HCT116 (cell line): ENCODE measurements at regions not wholly inside any gene's neighbourhood (a gene's known extent, or its start where the extent isn't known, plus 50 kb on each side); places are given as distances from the start of the nearest gene placed in this dataset.

ENCODE experiments used
- ATAC-seq: fragments of 200-7000 bp; cut with Tn5 transposase; 2 replicates; pipeline ENCODE4 v1.9.1; 2020; ENCODE audit warnings: mild to moderate bottlenecking, moderate library complexity
- BruUV-seq: library from RNA; stranded (reverse); fragments of 400-500 nt; replicated peaks from 2 replicates; lab custom pipeline; 2021; lab: Mats Ljungman, UMichigan
- CTCF ChIA-PET: fragments of 300-600 bp; sonication (Branson Sonifier 250); formaldehyde crosslinking; loops from one replicate; lab custom pipeline; 2021; ENCODE audit warnings: antibody characterized with exemption; lab: Charles Lee
- POLR2A ChIA-PET: fragments of 300-600, 350-600 bp; sonication (Branson Sonifier 250); formaldehyde crosslinking; loops from one replicate; lab custom pipeline; 2021; ENCODE audit warnings: antibody characterized with exemption; lab: Charles Lee
- RAD21 ChIA-PET, 2 experiments: fragments of 300-600 bp; sonication (Branson Sonifier 250); formaldehyde crosslinking; loops; one replicate each; lab custom pipeline; 2023; ENCODE audit warnings: low total read pairs in 2 of 2; ENCODE audit not compliant: uncharacterized antibody in 2 of 2, unreplicated experiment in 2 of 2, low non-redundant PET in 1 of 2; lab: Charles Lee
- DNase-seq: peaks from one replicate; pipeline ENCODE4 v3.0.0-alpha.2; 2010; ENCODE audit warnings: low read depth, low spot score
- H2AFZ ChIP-seq: fragments of 200-600 bp; shearing (Covaris generic), sonication (generic); 2 replicates; pipeline ENCODE4 v1.6.1; 2017; ENCODE audit warnings: low read depth, mixed run types, mixed read lengths, antibody characterized with exemption, low read length; ENCODE audit not compliant: poor library complexity, severe bottlenecking
- H3K27ac ChIP-seq: 2 replicates; pipeline ENCODE4 v1.5.1; 2012; ENCODE audit warnings: low read depth, low read length
- H3K27me3 ChIP-seq: fragments of 200-600 bp; sonication (generic); 2 replicates; pipeline ENCODE4 v1.6.1; 2016; ENCODE audit warnings: mixed run types, low read length, mixed read lengths; ENCODE audit not compliant: insufficient read depth
- H3K36me3 ChIP-seq, 2 experiments: fragments of 200-500 bp in 1 of 2; fragments of 200-600 bp in 1 of 2; sonication (Bioruptor generic) in 1 of 2; sonication (generic) in 1 of 2; 2 replicates each; pipeline versions ENCODE4 v1.5.1 to v1.6.1; 2014 to 2016; ENCODE audit warnings: low read length in 2 of 2, inconsistent platforms in 1 of 2, mixed read lengths in 1 of 2, mixed run types in 1 of 2; ENCODE audit not compliant: insufficient read depth in 2 of 2, control insufficient read depth in 1 of 2
- H3K4me1 ChIP-seq, 2 experiments: fragments of 200-600 bp in 1 of 2; sonication (generic) in 1 of 2; 2 replicates each; pipeline versions ENCODE4 v1.5.1 to v1.6.1; 2012 to 2017; ENCODE audit warnings: low read length in 2 of 2, inconsistent platforms in 1 of 2, mild to moderate bottlenecking in 1 of 2, mixed read lengths in 1 of 2, mixed run types in 1 of 2, moderate library complexity in 1 of 2; ENCODE audit not compliant: insufficient read depth in 2 of 2, control insufficient read depth in 1 of 2
- H3K4me2 ChIP-seq: fragments of 200-600 bp; sonication (generic); 2 replicates; pipeline ENCODE4 v1.6.1; 2017; ENCODE audit warnings: mixed run types, low read length, mixed read lengths
- H3K4me3 ChIP-seq, 2 experiments: fragments of 200-600 bp in 1 of 2; sonication (generic) in 1 of 2; replicated peaks in 1 of 2; 2 replicates each; pipeline ENCODE4 v1.5.1; 2011 to 2016; ENCODE audit warnings: low read length in 2 of 2, control low read depth in 1 of 2, low read depth in 1 of 2, mild to moderate bottlenecking in 1 of 2, mixed read lengths in 1 of 2, mixed run types in 1 of 2
- H3K79me2 ChIP-seq: fragments of 200-600 bp; sonication (generic); 2 replicates; pipeline ENCODE4 v1.6.1; 2017; ENCODE audit warnings: mild to moderate bottlenecking, mixed run types, low read length, moderate library complexity, mixed read lengths; ENCODE audit not compliant: insufficient read depth
- H3K9ac ChIP-seq: fragments of 200-600 bp; sonication (generic); 2 replicates; pipeline ENCODE4 v1.6.1; 2016; ENCODE audit warnings: low read length, mixed read lengths
- H3K9me2 ChIP-seq: fragments of 200-600 bp; sonication (generic), shearing (Covaris generic); 2 replicates; pipeline ENCODE4 v1.6.1; 2017; ENCODE audit warnings: mixed run types, mild to moderate bottlenecking, moderate library complexity; ENCODE audit not compliant: insufficient read depth
- H3K9me3 ChIP-seq, 2 experiments: fragments of 200-500 bp in 1 of 2; fragments of 200-600 bp in 1 of 2; sonication (Bioruptor generic) in 1 of 2; sonication (generic) in 1 of 2; 2 replicates each; pipeline ENCODE4 v1.6.1; 2014 to 2017; ENCODE audit warnings: low read length in 2 of 2, mixed read lengths in 2 of 2, inconsistent platforms in 1 of 2, low read depth in 1 of 2, mild to moderate bottlenecking in 1 of 2, mixed run types in 1 of 2, moderate library complexity in 1 of 2; ENCODE audit not compliant: control insufficient read depth in 1 of 2, insufficient read depth in 1 of 2
- H4K20me1 ChIP-seq: fragments of 200-600 bp; sonication (generic), shearing (Covaris generic); 2 replicates; pipeline ENCODE4 v1.6.1; 2017; ENCODE audit warnings: mixed run types, mild to moderate bottlenecking, moderate library complexity; ENCODE audit not compliant: insufficient read depth
- CBX3 ChIP-seq: IDR thresholded peaks from 2 replicates; pipeline ENCODE4 v1.6.1; 2012; ENCODE audit warnings: low read depth
- CEBPB ChIP-seq: IDR thresholded peaks from 2 replicates; pipeline ENCODE4 v1.6.1; 2012; ENCODE audit warnings: low read depth
- CTCF ChIP-seq, 3 experiments: fragments of 200-600 bp in 1 of 3; sonication (generic) in 1 of 3; IDR thresholded peaks in 2 of 3; conservative IDR thresholded peaks in 1 of 3; 2 replicates each; pipeline ENCODE4 v1.5.1; 2012 to 2017; ENCODE audit warnings: low read depth in 2 of 3, low read length in 2 of 3, antibody characterized with exemption in 1 of 3, borderline replicate concordance in 1 of 3, control low read depth in 1 of 3, mild to moderate bottlenecking in 1 of 3, mixed read lengths in 1 of 3, mixed run types in 1 of 3, moderate library complexity in 1 of 3; ENCODE audit not compliant: insufficient read depth in 1 of 3
- ELF1 ChIP-seq: IDR thresholded peaks from 2 replicates; pipeline ENCODE4 v1.6.1; 2012; ENCODE audit warnings: low read depth, borderline replicate concordance
- EZH2 ChIP-seq: fragments of 200-600 bp; sonication (generic); IDR thresholded peaks from 2 replicates; pipeline ENCODE4 v1.6.1; 2017; ENCODE audit warnings: antibody characterized with exemption, mixed run types
- FOSL1 ChIP-seq: IDR thresholded peaks from 2 replicates; pipeline ENCODE4 v1.6.1; 2012; ENCODE audit warnings: low read depth
- POLR2A ChIP-seq: IDR thresholded peaks from 2 replicates; pipeline ENCODE4 v1.7.0; 2011; ENCODE audit warnings: borderline replicate concordance; ENCODE audit not compliant: insufficient read depth, insufficient read length; ENCODE audit errors: extremely low read depth
- POLR2AphosphoS5 ChIP-seq: IDR thresholded peaks from 2 replicates; pipeline ENCODE4 v1.6.1; 2011; ENCODE audit warnings: mild to moderate bottlenecking, low read depth, low read length, moderate library complexity
- RAD21 ChIP-seq: IDR thresholded peaks from 2 replicates; pipeline ENCODE4 v1.6.1; 2012; ENCODE audit warnings: low read depth, mild to moderate bottlenecking
- REST ChIP-seq: IDR thresholded peaks from 2 replicates; pipeline ENCODE4 v1.6.1; 2012; ENCODE audit warnings: low read depth
- SIN3A ChIP-seq: IDR thresholded peaks from 2 replicates; pipeline ENCODE4 v1.6.1; 2012; ENCODE audit warnings: low read depth
- SP1 ChIP-seq: IDR thresholded peaks from 2 replicates; pipeline ENCODE4 v1.6.1; 2012; ENCODE audit warnings: low read depth
- ZBTB33 ChIP-seq: IDR thresholded peaks from 2 replicates; pipeline ENCODE4 v1.6.1; 2011; ENCODE audit warnings: mild to moderate bottlenecking, low read length, moderate library complexity; ENCODE audit not compliant: insufficient replicate concordance; ENCODE audit errors: extremely low read depth
- ZFX ChIP-seq: fragments of 450-650 bp; IDR thresholded peaks from 2 replicates; pipeline ENCODE4 v1.6.1; 2017
- ZNF274 ChIP-seq: fragments of 200-500 bp; sonication (Bioruptor generic); IDR thresholded peaks from 2 replicates; pipeline ENCODE4 v1.6.1; 2014; ENCODE audit warnings: mild to moderate bottlenecking, low read depth, low read length, inconsistent platforms
- intact Hi-C: fragments of 100-400 bp; cut with micrococcal nuclease; formaldehyde crosslinking; loops from 2 replicates; pipeline ENCODE4 v1.10.0; 2022

DNA sequence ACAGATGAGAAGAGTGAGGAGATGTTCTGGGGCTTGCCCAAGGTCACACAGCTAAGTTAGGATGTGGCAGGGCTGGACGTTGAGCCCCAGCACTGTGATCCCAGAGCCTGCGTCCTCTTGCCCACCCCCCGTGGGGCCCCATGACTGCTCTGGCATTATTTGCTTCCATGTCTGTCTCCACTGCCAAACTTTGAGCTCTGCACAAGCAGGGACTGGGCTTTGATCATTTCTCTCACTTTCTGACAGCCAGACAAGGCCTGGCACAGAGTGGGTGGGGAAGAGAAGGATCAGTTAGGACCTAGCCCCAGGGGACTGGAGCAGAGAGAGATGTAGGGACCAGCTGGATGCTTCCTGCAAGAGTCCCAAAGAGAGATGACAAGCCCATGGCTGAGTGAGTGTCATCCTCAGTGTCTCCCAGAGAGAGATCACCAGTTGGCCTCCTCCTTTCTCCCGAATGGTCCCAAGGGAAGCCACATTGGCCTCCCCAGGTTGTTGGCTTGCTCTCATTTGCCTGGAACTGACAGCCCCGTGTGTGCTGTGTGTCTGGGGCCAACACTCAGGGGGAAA lies 126.7 kb upstream of the PWP1 start:
- Histone ChIP-seq H2AFZ (no peak overlapping the region), H3K27ac (no peak overlapping the region), H3K9ac (no peak overlapping the region), H3K9me3 (no peaks in the 10 kb centered on the region), H3K9me2 (no peaks in the 10 kb centered on the region), H4K20me1 (no peaks in the 10 kb centered on the region), H3K4me2 (no peak overlapping the region), H3K4me1 (peaks cover 0 to 7% of the 10 kb centered on the region in 2 experiments; a peak in 2 of 4 replicates), H3K36me3 (no peaks in the 10 kb centered on the region), H3K79me2 (no peaks in the 10 kb centered on the region), H3K27me3 (no peaks in the 10 kb centered on the region), H3K4me3 (no peak overlapping the region)
- POLR2A ChIA-PET: no interaction called here
- intact Hi-C loops: no loop called here
- RAD21 ChIA-PET: no interaction called here
- BruUV-seq: no TSS peak
- ATAC-seq: no peak
- no peak for TF ChIP-seq ZFX
- TF ChIP-seq REST: no peak
- no peak for TF ChIP-seq ZBTB33
- no peak for TF ChIP-seq EZH2
- no peak for TF ChIP-seq CBX3
- TF ChIP-seq SIN3A: no peak
- TF ChIP-seq ELF1: no peak
- no peak for TF ChIP-seq FOSL1
- no peak for TF ChIP-seq RAD21
- TF ChIP-seq POLR2A: no peak
- no peak for TF ChIP-seq SP1
- TF ChIP-seq ZNF274: no peak
- TF ChIP-seq CTCF (IDR thresholded peaks at IDR 0.05 in 2 of 3, conservative IDR thresholded peaks at IDR 0.05 in 1 of 3; ENCODE audit: borderline replicate concordance in 1 of 3, insufficient read depth in 1 of 3, low read depth in 2 of 3, low read length in 2 of 3): no peak
- no peak for TF ChIP-seq POLR2AphosphoS5
- no peak for TF ChIP-seq CEBPB
- DNase-seq: no peak
- CTCF ChIA-PET: no interaction called here
